ENCODE measurements at regions not wholly inside any gene's neighbourhood (a gene's known extent, or its start where the extent isn't known, plus 50 kb on each side); places are given as distances from the start of the nearest gene placed in this dataset.

GRCh38 chr6:147141711-147142308 lies 62.4 kb upstream of the STXBP5 start:
- CTCF ChIA-PET, result no interaction called here

GRCh38 chr6:147142684-147143245 lies 61.5 kb upstream of the STXBP5 start:
- no peak for DNase-seq (ENCODE audit: low read depth, low spot score)
- POLR2A ChIA-PET, result no interaction called here
- TF ChIP-seq, protein P1, sequence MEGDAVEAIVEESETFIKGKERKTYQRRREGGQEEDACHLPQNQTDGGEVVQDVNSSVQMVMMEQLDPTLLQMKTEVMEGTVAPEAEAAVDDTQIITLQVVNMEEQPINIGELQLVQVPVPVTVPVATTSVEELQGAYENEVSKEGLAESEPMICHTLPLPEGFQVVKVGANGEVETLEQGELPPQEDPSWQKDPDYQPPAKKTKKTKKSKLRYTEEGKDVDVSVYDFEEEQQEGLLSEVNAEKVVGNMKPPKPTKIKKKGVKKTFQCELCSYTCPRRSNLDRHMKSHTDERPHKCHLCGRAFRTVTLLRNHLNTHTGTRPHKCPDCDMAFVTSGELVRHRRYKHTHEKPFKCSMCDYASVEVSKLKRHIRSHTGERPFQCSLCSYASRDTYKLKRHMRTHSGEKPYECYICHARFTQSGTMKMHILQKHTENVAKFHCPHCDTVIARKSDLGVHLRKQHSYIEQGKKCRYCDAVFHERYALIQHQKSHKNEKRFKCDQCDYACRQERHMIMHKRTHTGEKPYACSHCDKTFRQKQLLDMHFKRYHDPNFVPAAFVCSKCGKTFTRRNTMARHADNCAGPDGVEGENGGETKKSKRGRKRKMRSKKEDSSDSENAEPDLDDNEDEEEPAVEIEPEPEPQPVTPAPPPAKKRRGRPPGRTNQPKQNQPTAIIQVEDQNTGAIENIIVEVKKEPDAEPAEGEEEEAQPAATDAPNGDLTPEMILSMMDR (IDR thresholded peaks at IDR 0.05; ENCODE audit: insufficient read depth, low read length, missing control alignments), result no peak
- H3K4me3 ChIP-seq (ENCODE audit: low read depth, low read length), result no peak overlapping the region
- CTCF ChIA-PET, result no interaction called here

More at GRCh38 chr6:147141711-147142308, 62.4 kb upstream of the STXBP5 start:
- POLR2A ChIA-PET, result interaction anchor here (0.6 kb wide), 1 partner anchor 145 kb away, joined by 3 read pairs; no protein-coding TSS in a partner anchor
- TF ChIP-seq, protein P1 (IDR thresholded peaks at IDR 0.05; ENCODE audit: insufficient read depth, low read length, missing control alignments), result no peak
- no peak overlapping the region for H3K4me3 ChIP-seq (ENCODE audit: low read depth, low read length)
- no peak for DNase-seq (ENCODE audit: low read depth, low spot score)

DNA sequence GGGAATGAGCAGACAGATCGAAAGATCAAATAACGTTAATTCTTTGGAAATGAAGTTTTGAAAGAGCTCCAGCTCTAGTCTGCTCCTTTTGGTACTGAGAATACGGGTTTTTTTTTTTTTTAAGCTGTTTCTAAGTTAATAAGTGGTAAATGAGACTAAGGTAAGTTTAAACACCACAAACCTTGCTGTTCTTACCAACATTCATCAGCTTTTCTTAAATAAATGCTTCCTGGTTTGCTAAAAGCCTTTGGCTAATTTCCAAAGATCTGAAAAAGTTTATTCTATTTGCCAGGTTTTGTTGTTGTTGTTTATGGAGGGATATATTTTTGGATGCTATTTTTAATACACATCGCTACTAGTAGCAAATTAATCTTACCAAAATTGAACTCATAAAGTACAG lies 55.1 kb upstream of the STXBP5 start:
- H3K4me3 ChIP-seq (ENCODE audit: low read depth, low read length), result no peak overlapping the region
- TF ChIP-seq, protein P1 (IDR thresholded peaks at IDR 0.05; ENCODE audit: insufficient read depth, low read length, missing control alignments), result no peak
- CTCF ChIA-PET, result no interaction called here
- no peak for DNase-seq (ENCODE audit: low read depth, low spot score)
- POLR2A ChIA-PET, result no interaction called here

DNA sequence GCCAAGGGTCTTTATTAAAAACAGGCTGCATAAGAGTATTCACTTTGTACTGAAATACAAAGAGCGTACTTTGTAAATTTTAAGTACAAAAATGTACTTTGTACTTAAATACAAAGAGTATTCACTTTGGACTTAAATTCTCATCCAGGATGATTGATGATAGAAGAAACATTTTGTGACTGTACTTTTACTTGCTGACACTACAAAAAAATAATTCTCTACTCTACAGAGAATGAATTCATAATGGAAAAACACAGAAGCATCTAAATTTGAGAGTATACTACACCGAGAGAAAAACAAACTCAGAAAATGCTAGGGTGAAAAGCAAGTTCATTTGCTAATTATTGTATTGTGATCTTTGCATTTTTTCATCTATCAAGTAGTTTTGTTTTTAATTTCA lies 54.4 kb upstream of the STXBP5 start:
- no peak overlapping the region for H3K4me3 ChIP-seq (ENCODE audit: low read depth, low read length)
- TF ChIP-seq, protein P1 (IDR thresholded peaks at IDR 0.05; ENCODE audit: insufficient read depth, low read length, missing control alignments), result no peak
- ChIA-PET CTCF (no interaction called here), POLR2A (no interaction called here)
- no peak for DNase-seq (ENCODE audit: low read depth, low spot score)

DNA sequence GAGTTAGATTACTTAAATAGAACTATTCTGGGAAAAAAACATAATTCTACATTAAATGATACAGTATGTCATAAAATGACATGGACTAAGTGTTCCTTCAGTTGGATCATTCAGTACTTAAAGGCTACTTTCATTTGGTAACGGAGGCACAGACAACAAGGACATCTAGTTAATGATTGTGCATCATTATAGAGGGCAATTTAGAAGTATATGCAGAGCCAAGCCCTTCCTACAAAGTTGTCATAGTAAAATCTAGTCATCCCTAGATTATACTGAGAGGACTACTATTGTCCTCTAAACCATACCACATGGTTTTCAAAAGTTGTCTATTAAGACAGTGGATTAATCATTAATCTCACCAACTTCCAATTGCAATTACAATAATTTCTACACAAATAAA lies 53.9 kb upstream of the STXBP5 start:
- ChIA-PET CTCF (no interaction called here), POLR2A (no interaction called here)
- no peak overlapping the region for H3K4me3 ChIP-seq (ENCODE audit: low read depth, low read length)
- TF ChIP-seq, protein P1 (IDR thresholded peaks at IDR 0.05; ENCODE audit: insufficient read depth, low read length, missing control alignments), result no peak
- DNase-seq (ENCODE audit: low read depth, low spot score), result no peak

Measured in AG04449 (cell line).